Smooth muscle cell (in vitro differentiated cells): ENCODE measurements at regions not wholly inside any gene's neighbourhood (a gene's known extent, or its start where the extent isn't known, plus 50 kb on each side); places are given as distances from the start of the nearest gene placed in this dataset.

ENCODE experiments used
- DNase-seq: peaks from one replicate; lab custom pipeline; 2025; ENCODE audit not compliant: unreplicated experiment; lab: John Stamatoyannopoulos, UW
- H2AFZ ChIP-seq: fragments of 200-600 bp; sonication (generic); 2 replicates; pipeline ENCODE4 v1.6.0; 2016; ENCODE audit warnings: antibody characterized with exemption, low read depth, mild to moderate bottlenecking
- H3F3A ChIP-seq: fragments of 200-600 bp; sonication (generic); 2 replicates; pipeline ENCODE4 v1.6.0; 2017; ENCODE audit warnings: antibody characterized with exemption, low read depth
- H3K27ac ChIP-seq: fragments of 200-600 bp; sonication (generic); 2 replicates; pipeline ENCODE4 v1.5.1; 2016; ENCODE audit warnings: low read depth, mild to moderate bottlenecking
- H3K27me3 ChIP-seq: fragments of 200-600 bp; sonication (generic); 2 replicates; pipeline ENCODE4 v1.6.1; 2016; ENCODE audit warnings: low read depth, mild to moderate bottlenecking
- H3K36me3 ChIP-seq: fragments of 200-600 bp; sonication (generic); 2 replicates; pipeline ENCODE4 v1.5.1; 2016; ENCODE audit warnings: low read depth
- H3K4me1 ChIP-seq: fragments of 200-600 bp; sonication (generic); 2 replicates; pipeline ENCODE4 v1.5.1; 2016; ENCODE audit warnings: low read depth
- H3K4me2 ChIP-seq: fragments of 200-600 bp; sonication (generic); 2 replicates; pipeline ENCODE4 v1.6.0; 2016; ENCODE audit warnings: mild to moderate bottlenecking
- H3K4me3 ChIP-seq: fragments of 200-600 bp; sonication (generic); 2 replicates; pipeline ENCODE4 v1.5.1; 2016; ENCODE audit warnings: mild to moderate bottlenecking
- H3K79me2 ChIP-seq: fragments of 200-600 bp; sonication (generic); 2 replicates; pipeline ENCODE4 v1.6.0; 2016; ENCODE audit warnings: low read depth, mild to moderate bottlenecking
- H3K9ac ChIP-seq: fragments of 200-600 bp; sonication (generic); 2 replicates; pipeline ENCODE4 v1.6.0; 2016; ENCODE audit warnings: low read depth
- H3K9me3 ChIP-seq: fragments of 200-600 bp; sonication (generic); replicated peaks from 2 replicates; pipeline ENCODE4 v1.5.1; 2016; ENCODE audit warnings: low read depth
- H4K20me1 ChIP-seq: fragments of 200-600 bp; sonication (generic); 2 replicates; pipeline ENCODE4 v1.6.0; 2016; ENCODE audit warnings: low read depth
- WGBS: methylation state at CpG from one replicate; pipeline ENCODE4 v1.1.7; 2016; ENCODE audit warnings: low lambda C conversion rate; 5-methylcytosine and 5-hydroxymethylcytosine counted together
- TF ChIP-seq, protein P1 (sequence below): fragments of 200-600 bp; sonication (generic); IDR thresholded peaks from 2 replicates; pipeline ENCODE4 v1.5.1; 2017; ENCODE audit warnings: borderline replicate concordance, mild to moderate bottlenecking, antibody characterized with exemption; ENCODE audit not compliant: insufficient read depth, poor library complexity, severe bottlenecking

DNA sequence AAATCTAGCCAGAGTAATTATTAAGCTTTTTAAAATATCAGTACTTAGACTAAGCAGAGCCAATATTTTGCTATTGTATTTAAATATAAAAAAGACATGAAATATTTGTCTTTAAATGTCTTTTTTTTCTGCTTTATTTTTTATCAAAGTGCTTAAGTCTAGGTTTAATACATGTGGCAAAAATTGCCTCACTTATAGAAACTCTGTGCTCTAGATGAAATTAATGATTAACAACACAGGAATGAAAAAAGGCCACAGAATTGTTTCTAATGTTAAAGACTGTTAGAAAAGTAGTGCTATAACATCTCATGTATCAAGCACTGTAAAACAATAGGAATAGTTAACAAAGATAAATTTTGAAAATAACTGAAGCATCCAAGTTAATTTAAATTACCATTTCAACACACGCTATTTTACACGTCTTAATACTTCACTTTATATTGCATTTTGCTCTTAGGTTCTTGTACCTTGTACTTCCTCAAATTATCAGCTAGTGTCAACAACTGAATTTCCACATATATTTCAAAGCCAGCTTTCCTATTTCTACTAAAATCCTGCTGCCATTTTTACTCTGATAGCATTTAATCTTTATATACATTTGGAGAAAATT, 1515.1 kb downstream of the HACE1 start:
- no peak overlapping the region for H3K27ac ChIP-seq
- TF ChIP-seq, protein P1, sequence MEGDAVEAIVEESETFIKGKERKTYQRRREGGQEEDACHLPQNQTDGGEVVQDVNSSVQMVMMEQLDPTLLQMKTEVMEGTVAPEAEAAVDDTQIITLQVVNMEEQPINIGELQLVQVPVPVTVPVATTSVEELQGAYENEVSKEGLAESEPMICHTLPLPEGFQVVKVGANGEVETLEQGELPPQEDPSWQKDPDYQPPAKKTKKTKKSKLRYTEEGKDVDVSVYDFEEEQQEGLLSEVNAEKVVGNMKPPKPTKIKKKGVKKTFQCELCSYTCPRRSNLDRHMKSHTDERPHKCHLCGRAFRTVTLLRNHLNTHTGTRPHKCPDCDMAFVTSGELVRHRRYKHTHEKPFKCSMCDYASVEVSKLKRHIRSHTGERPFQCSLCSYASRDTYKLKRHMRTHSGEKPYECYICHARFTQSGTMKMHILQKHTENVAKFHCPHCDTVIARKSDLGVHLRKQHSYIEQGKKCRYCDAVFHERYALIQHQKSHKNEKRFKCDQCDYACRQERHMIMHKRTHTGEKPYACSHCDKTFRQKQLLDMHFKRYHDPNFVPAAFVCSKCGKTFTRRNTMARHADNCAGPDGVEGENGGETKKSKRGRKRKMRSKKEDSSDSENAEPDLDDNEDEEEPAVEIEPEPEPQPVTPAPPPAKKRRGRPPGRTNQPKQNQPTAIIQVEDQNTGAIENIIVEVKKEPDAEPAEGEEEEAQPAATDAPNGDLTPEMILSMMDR, result no peak
- no peak overlapping the region for H2AFZ ChIP-seq
- H3K4me1 ChIP-seq, result no peaks in the 10 kb centered on the region
- no peak overlapping the region for H3K9ac ChIP-seq
- no peaks in the 10 kb centered on the region for H4K20me1 ChIP-seq
- WGBS, result 93% methylated on average over 2 of the region's 2 CpGs
- no peaks in the 10 kb centered on the region for H3K36me3 ChIP-seq
- no peaks in the 10 kb centered on the region for H3K9me3 ChIP-seq
- no peak for DNase-seq
- H3K79me2 ChIP-seq, result no peaks in the 10 kb centered on the region
- H3K4me2 ChIP-seq, result no peak overlapping the region
- no peak overlapping the region for H3K4me3 ChIP-seq
- no peaks in the 10 kb centered on the region for H3K27me3 ChIP-seq
- no peaks in the 10 kb centered on the region for H3F3A ChIP-seq

GRCh38 chr6:103335412-103335811, 1524.3 kb downstream of the HACE1 start:
- WGBS, result 91% methylated on average over 2 of the region's 2 CpGs
- H3K4me3 ChIP-seq, result no peak overlapping the region
- no peak overlapping the region for H3K27ac ChIP-seq
- no peaks in the 10 kb centered on the region for H3K4me1 ChIP-seq
- DNase-seq, result no peak
- no peak overlapping the region for H3K4me2 ChIP-seq
- H3K36me3 ChIP-seq, result no peaks in the 10 kb centered on the region
- no peak overlapping the region for H2AFZ ChIP-seq
- no peak overlapping the region for H3K9ac ChIP-seq
- H3K79me2 ChIP-seq, result no peaks in the 10 kb centered on the region
- no peaks in the 10 kb centered on the region for H3K27me3 ChIP-seq
- no peaks in the 10 kb centered on the region for H4K20me1 ChIP-seq
- H3K9me3 ChIP-seq, result no peaks in the 10 kb centered on the region
- TF ChIP-seq, protein P1, result no peak
- no peaks in the 10 kb centered on the region for H3F3A ChIP-seq

DNA sequence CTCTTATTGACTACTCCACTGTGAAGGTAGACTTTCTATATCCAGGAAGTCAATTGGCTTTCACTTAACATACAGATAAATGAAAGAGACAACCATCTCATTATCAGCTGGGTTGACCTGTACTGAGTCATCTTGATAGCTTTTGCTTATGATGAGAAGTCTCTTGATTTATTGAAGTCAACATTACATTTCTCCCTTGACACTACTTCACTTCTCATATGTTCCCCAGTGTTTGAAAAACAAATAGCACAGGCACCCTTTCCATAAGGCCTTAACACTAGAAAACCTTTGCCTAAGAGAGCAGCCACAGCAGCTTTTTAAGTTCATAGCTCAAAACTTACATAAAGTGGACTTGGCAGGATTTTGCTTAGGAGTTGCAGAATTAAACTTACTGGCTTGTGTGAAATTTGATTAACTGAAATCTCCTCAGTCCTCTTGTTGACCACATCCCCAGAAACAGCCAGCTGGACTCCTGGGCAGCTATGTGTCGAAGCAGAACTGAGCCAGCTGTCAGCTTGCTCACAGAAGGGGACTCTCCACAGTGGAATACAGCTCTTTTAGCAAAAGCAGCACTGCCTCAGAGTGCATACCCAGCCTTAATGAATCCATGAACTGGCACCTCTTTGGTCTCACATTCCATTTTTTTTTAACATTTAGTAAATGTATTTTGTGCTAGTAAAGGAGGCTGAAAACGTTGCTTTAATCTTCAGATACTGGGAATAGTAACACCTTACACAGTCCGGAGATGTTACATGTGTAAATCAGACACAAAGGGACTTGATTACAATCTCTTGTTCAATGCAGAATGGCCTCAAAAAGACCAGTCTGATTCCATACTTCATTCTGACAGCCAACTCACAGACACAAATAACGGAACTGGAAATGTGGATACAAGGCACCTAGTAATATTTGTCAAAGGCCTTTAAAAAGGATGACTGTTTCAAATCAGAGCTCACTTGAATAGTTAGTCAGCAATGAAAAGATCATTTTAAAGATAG, 1532.7 kb downstream of the HACE1 start:
- H3K9ac ChIP-seq, result no peak overlapping the region
- H4K20me1 ChIP-seq, result no peaks in the 10 kb centered on the region
- H3K4me1 ChIP-seq, result no peaks in the 10 kb centered on the region
- no peaks in the 10 kb centered on the region for H3F3A ChIP-seq
- H3K4me3 ChIP-seq, result no peak overlapping the region
- WGBS, result 56% methylated on average over 4 of the region's 4 CpGs
- DNase-seq, result no peak
- no peak overlapping the region for H3K27ac ChIP-seq
- H3K79me2 ChIP-seq, result no peaks in the 10 kb centered on the region
- TF ChIP-seq, protein P1, result no peak
- no peaks in the 10 kb centered on the region for H3K27me3 ChIP-seq
- peak overlapping the region; percentile 57 for H2AFZ ChIP-seq
- H3K9me3 ChIP-seq, result no peaks in the 10 kb centered on the region
- H3K36me3 ChIP-seq, result no peaks in the 10 kb centered on the region
- H3K4me2 ChIP-seq, result no peak overlapping the region
